SKM-1 treated with dmso at 0.1 percent for 144 hours (cell line): ENCODE measurements at regions not wholly inside any gene's neighbourhood (a gene's known extent, or its start where the extent isn't known, plus 50 kb on each side); places are given as distances from the start of the nearest gene placed in this dataset.
A peak's percentile ranks its signal among the peaks of the same experiment; 100 is the strongest.
"Not testable (repeated sequence)": the region's sequence is repeated elsewhere in the genome, so short reads cannot be mapped to it uniquely, and the experiment has no call there.

Experiments used
- DNase-seq: peaks from one replicate; lab custom pipeline; 2025; ENCODE audit not compliant: unreplicated experiment; lab: John Stamatoyannopoulos, UW

DNA sequence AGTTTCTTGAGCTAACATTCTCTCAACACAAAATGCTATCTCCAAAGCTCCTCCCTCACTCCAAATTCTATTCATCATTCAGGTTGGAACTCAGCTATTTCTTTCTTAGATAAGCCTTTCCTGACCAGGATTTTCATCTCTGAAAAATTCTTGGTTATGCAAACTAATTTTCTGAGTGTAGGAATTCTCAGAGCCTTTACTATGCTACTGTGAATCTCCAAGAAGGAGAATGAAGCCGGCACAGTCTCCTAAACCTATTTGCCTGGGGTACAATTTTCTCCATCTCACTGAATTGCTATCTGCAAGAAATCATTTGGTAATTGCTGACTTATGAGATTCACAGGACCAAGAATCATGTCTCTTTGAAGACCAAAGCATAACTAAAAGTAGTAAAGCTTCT lies 325.9 kb upstream of the ESRRG start:
- no peak for DNase-seq

DNA sequence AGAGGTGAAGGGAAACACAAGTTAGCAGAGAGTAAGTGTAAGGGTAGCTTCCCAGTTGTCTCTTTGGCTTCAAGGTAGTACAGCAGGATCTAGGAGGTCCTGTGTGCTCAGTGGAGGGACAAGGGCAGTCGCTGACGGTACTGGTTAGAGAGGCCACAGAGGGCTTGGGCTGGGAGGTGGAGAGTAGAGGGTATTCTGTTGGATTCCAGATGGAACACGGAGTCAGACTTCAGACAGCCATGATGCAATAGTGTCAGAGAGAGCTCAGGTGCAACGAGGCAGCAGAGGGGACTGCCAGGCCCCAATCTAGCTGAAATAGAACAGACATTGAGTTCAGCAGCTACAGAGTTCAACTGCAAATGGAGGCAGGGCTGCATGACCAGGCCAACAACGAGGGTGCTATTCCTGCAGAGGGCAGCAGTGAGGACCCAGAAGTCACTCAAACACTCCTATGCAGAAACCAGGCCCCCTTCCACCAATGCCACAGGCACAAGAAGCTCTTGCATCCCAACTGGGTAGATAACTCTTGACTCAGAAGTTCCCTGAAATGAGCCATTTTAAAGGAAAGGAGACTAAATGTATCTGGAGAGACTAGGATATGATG lies 325.0 kb upstream of the ESRRG start:
- peak; percentile 27 for DNase-seq

DNA sequence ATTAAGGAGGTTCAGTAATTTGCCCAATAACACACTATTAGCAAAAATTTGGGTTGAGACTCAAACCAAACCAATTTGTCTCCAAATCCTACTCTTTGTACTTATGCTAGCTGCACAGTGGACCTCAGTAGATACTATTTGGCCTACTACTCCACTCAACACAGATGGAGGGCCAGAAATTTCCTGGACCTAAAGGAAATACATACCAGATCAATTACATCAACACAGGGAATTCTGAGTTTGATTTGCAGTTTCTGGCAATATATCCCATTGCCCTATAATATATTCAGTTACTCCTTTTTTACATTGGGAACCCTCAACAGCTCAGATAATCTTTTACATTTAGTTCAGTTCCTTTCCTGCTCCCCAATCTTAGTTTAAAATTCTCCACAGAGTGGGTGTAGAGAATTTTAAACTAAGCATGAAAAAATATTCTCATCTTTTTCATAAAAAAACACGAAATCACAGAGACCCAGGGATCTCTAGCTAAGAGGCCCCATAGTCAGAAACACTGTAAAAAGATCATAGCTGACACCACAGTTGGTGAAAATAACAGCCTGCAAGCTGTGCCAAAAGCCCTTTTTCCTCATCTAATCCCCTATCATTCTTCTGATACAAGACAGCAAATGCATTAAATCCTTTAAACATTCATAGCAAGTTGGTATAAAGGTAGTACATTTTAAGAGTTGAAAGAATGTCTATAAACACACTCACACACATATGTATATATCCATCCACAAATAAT lies 317.7 kb upstream of the ESRRG start:
- DNase-seq = no peak

DNA sequence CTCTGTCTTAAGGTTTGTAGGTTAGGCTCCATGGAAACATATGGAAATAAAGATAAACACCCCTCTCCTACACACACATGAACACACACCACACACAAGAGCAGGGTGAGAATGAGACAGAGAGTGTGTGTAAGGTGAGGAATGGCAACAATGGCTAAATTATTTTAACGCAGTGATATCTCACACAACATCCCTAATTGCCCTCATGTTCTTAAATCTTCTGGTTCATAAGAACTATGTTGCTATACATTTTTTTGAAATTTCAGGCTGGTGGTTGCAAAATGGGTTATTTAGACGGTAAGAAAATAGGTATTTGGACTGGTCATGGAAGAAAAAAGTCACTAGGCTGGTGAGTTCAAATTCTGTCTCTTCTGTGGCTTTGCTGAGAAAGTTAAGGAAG lies 316.7 kb upstream of the ESRRG start:
- no peak for DNase-seq

DNA sequence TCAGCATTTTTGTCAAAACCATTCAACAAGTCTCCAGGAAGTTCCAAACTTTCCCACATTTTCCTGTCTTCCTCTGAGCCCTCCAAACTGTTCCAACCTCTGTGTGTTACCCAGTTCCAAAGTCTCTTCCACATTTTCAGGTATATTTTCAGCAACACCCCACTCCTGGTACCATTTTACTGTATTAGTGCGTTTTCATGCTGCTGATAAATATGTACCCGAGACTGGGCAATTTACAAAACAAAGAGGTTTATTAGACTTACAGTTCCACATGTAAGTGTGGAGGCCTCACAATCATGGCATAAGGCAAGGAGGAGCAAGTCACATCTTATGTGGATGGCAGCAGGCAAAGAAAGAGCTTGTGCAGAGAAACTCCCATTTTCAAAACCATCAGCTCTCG lies 315.9 kb upstream of the ESRRG start:
- not testable (repeated sequence) for DNase-seq

DNA sequence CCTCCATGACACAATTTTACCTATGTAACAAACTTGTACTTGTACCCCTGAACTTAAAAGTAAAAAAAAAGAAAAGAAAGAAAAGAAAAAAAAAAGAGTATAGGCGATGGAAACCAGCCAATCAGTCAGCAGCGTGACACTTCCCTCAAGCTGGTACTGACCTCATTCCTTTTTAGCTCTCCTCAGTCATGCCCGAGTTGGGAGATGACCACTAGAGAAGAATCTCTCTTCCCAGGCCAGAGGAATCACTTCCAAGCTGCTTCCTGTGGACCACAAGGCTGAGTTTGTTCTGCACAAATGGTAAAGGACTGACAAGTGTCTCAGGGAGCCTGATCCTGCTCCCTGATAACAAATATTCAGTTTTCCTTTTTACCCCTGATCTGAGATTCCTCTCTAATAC lies 313.5 kb upstream of the ESRRG start:
- DNase-seq = no peak

DNA sequence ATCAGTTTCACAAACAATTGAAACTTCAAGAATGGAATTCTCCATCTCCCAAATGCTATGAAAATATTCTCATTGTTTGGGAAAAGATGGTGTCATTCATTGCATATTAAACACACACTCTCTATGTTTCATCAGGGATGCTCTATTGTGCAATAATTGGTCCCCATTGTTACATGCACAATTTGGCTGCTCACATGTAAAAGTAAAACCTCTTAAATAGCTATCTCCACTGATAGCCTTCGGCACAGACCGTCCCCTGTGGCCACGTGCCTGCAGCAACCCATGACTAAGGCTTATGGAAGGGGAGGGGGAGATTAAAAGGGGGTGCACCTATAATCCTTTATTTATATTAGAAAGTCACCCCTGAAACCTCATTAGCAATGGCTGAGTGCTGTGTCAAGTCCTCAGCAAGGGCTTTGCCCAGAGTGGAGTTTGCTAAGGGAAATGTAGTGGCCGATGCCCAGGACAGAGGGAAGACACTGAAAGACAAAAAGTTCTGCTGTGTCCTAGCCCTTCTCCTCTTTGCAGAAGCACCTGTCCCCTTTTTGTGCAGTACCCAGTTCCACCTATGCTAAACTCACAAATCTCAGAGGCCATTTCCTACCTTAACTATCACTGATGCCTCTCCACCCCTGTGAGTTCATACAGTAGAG lies 309.6 kb upstream of the ESRRG start:
- no peak for DNase-seq

DNA sequence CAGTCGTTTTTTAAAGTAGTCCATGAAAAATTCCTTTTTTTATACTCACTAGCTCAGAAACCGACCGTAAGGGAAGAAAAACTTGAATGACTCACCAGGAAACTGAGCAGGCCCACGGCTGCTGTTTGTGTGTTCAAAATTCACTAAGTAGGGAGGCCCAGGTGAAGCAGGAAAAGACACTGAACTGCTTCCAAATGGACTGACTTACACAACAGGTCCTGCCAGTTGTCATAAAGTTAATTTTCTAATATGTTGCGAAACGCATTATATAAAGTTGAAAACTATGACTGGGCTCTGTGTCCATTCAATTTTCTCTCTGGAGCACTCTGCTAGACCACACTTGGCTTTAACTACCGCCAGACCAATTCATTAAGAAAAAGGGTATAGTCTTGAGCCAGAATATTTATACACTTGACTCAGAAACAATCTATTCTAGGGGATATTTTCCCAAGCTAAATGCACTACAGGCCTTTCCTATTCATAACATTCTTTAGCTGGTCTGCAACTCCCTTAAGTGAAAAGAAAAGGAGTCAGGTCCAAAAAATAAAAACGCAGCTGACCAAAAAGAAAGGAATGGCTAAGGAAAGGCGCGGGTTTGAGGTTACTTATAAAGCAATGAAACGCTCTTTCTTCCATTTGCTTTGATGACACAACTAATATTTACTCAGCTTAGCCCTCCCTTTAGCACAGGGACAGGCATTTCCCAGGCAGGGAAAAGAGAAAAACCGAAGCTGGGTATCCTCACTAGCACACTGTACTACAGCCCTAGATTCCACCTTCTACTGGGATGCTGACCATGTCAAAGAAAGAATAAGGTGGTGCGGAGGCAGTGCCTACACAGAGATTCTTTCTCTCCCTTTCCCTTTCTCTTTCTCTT lies 306.3 kb upstream of the ESRRG start:
- no peak for DNase-seq

DNA sequence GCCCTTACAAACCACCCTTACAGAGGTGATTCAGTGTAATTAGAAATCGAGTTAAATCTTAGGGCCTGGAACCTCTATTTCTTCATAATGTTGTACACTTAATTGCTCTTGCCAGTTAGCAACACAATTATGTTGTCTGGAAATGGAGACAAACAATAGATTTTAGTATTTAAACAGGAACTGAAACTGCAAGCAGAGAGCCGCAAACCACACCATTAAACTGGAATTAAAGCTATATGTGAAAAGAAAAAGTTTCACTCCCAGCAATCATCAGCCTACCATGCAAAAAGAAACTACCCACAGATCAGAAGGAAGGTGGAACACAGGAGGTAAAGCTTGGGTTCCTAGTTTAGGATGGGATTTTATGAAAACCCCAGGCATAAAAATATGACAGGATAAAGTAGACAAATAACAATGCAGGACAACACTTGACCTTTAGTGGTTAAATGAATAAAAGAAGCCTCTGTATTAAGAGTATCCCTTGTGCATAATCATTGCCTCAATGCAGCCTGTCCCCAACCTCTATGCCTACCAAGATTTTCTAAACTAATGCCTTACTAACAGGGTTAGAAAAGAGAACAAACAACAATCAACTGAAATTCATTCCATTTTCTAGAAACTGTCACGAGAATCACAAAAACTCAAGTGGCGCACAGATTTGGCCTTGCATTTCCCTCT lies 304.3 kb upstream of the ESRRG start:
- DNase-seq = no peak

DNA sequence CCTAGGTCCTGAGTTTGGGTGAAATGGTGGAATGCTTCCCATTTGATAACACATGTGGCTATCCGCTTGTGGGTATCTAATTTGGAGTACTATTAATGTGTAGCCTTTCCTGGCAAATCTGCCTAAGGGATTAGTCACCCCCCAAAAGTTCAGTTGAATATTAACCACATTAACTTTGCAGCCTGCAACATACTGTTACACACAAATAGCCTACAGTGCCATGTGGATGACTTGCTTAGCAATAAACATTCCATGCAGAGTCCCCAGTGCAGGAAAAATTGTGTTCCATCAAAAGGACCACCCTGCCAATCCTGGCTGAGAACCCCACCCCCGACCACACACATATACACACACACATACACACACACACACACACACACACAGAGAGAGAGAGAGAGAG lies 303.3 kb upstream of the ESRRG start:
- no peak for DNase-seq

DNA sequence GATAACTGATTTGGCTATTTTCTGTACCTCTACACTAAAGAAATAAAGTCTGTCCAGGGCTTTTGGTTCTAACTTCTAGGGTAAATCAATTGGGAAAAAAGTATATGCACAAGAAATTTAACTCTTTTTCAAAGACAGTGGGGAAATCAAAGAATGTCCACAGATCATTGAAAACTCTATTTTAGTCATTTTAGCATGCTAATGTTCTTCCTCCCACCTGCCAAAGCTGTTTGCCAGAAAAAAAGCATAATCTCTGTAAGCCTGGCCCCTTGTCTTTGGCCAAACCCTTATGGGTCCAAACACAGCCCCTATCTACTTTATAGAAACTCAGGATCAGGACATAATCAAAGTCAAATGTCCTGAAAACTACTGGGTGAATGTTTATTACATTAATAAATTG lies 302.2 kb upstream of the ESRRG start:
- no peak for DNase-seq

DNA sequence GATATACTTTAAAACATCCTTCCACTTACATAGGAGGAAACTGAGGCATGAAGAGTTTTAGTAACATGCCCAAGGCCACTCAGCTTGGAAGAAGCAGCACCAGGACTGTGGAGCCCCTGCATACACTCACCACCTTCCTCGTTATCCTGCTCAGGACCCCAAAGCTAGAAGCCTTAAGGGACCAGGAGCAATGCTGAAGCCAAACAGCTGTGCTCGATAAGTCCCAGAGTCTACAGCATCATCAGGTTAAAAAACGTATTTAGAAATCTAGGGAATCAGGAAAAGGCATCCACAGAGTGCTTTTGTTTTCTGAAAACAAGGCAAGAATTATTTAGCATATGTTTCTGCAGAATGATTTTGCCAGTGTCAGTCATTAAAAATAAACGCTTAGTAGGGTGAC lies 301.7 kb upstream of the ESRRG start:
- DNase-seq = no peak

DNA sequence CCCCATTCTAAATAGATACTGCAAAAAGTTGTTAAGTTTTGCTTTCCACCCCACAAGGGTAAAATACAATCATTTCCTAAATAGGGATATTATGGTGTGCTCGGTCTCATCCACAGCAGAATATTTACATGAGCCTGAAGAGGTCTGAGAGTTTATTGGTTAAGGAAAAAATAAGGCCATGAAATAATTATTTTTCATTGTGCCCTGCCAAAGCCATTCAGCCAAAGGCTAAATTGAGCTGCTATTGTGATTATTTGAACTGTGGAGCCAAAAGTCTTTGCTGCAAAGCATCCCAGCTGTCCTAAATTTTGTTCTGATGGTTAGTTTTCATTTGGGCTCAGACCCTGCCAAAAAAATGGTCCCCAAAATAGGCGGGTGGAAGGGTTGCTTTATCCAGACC lies 298.7 kb upstream of the ESRRG start:
- no peak for DNase-seq

DNA sequence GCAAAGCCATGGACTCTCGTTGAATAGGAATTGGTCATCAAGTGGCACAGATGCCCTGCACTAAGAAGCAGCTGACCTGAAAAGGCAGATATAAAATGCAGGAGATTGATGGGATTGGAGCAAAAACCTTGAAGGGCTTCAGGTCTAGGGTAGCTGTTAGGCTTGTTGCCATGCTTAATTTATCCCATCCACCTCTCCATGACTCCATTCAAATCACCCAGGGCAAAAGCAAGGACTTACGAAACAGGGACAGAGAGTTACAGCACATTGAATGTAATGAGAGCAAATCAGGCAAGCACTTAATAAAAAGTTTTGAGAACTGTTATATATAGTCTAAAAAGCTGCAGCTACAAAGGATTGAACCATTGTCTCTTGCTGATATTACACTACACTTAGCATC lies 298.2 kb upstream of the ESRRG start:
- no peak for DNase-seq

DNA sequence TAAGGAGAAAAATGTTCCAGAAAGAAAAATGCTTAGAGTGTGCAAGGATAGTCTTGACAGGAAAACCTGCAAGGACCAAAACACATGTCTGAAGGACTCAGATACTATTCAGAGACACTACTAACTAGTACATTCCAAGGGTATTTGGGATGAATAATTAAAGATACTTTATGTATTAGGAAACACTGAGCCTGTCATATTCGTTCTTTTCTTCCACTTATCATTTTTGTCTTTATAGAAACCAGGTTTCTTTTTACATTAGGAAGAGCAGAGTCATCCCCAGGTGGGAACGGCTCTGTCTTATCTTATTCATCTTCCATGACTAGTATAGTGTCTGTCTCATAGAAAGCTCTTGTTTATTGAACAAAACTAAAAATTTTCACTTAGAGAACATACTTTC lies 296.2 kb upstream of the ESRRG start:
- no peak for DNase-seq

DNA sequence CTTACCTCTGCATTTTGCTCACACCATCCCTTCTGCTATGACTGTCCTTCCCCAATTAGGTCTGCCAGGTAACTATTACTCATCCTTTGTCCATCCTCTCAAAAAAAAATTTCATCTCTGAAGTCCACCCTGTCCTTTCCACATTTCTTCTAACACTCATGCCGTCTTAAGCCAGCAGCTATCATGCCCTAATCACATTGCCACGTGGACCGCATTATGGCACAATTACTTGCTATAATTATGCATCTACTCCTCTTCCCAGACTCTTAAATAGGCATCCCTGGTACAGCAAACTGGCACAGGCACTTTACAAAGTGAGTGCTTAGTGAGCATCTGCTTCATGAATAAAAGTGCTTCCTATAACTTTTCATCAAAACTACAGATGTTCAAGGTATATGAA lies 295.4 kb upstream of the ESRRG start:
- DNase-seq = no peak

DNA sequence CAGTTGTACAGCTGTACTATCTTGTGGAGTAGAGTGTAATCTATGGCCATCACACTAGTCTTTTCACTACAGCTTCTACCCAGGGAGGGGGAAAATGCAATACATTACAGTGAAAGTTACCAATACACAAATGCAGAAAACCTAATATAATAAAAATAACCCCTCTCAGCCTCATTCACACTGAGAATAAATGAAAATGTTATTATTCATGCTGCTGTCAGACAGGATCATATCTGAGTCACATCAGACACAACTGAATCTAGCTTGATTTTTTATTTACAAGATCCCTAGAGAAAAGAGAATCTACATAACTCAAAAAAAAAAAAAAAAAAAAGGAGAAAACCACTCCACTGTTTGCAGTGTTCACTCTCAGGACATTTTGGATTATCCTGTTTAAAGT lies 293.9 kb upstream of the ESRRG start:
- no peak for DNase-seq

DNA sequence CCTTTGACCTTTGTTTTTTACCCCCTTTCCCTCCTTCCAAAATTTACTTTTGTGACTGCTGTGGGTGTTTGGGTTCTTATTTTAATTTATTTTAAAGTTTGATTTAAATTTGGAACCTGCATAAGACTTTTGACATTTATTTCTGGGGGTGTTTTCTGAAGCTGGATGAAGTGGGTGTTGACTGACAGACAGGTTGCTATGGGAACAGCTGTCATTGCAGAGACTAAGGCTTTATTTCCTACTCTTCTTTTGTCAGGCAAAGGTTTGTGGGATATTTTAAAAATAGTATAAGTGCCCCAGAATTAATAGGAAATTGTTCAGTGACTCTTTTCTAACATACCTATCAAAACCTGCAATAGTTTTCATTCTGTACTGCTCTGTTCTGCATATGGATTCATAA lies 290.8 kb upstream of the ESRRG start:
- DNase-seq = no peak

DNA sequence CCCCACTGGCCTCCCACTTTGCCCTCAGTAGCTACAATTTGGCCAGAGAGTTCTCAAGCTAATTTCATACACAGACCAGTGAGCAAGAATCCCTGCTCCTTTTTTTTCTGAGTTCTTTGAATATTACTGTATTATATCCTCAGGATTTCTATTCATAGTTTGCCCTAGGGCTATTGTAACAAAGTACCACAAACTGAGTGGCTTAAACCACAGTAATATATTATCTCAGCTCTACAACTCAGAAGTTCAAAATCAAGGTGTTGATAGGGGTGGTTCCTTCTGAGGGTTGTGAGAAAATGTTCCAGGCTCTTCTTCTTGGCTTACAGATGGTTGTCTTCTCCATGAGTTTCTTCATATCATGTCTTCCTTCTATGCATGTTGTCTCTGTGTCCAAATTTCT lies 289.4 kb upstream of the ESRRG start:
- DNase-seq = no peak

DNA sequence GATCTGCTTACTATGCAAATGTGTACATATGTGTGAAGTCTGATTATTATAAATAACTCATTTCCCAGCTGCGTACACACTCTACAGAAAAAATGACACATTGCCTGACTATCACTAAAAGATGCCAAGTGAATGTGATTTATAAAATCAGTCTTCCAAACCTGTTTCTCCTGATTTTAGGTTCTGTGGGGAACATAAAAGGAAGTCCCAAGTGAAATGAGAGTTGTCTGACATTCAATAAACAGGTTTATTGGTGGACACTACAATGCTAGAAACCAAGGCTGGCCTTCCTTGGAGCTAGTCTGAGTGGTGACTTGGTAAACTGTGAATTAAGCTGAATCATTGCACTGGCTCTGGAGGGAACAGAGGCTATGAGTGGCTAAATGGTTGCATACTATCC lies 287.9 kb upstream of the ESRRG start:
- no peak for DNase-seq

DNA sequence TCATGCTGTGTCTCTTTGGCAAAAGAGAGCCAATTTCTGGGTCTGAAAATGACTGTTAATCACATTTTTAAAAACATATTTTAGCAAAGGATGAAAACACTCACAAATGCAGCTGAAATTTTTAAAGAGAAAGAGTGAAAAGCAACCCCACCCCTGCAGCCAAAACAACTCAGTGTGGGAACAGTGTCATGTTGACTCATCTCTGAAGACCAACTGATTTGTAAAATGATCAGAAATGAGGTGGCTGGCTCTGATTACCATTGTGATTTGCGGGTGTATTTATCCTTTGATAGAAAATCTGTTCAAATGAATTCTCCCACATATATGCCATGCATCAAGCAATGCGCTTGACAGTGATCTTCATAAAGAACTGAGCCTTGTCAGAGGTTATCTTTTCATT lies 287.0 kb upstream of the ESRRG start:
- no peak for DNase-seq
